HG02885 (cell line): ENCODE measurements at regions not wholly inside any gene's neighbourhood (a gene's known extent, or its start where the extent isn't known, plus 50 kb on each side); places are given as distances from the start of the nearest gene placed in this dataset.

Experiments
- ATAC-seq: cut with Tn5 transposase; IDR thresholded peaks from one replicate; pipeline ENCODE4 v1.9.1; 2021; ENCODE audit warnings: mild to moderate bottlenecking; ENCODE audit not compliant: unreplicated experiment, poor library complexity

GRCh38 chr13:40259899-40260298 is 406.5 kb downstream of the FOXO1 start:
- no peak for ATAC-seq

GRCh38 chr13:40261336-40261735 is 405.1 kb downstream of the FOXO1 start:
- ATAC-seq, result no peak

GRCh38 chr13:40261947-40262346 is 404.5 kb downstream of the FOXO1 start:
- ATAC-seq, result no peak

GRCh38 chr13:40269086-40269485 is 397.4 kb downstream of the FOXO1 start:
- ATAC-seq, result no peak

- ATAC-seq, result no peak
Measured at GRCh38 chr13:40270726-40271125, 395.7 kb downstream of the FOXO1 start.

GRCh38 chr13:40271271-40271885 is 395.1 kb downstream of the FOXO1 start:
- no peak for ATAC-seq

- no peak for ATAC-seq
Measured at GRCh38 chr13:40271931-40272775, 394.3 kb downstream of the FOXO1 start.

- no peak for ATAC-seq
Measured at GRCh38 chr13:40272776-40273139, 393.7 kb downstream of the FOXO1 start.

- ATAC-seq, result no peak
Measured at GRCh38 chr13:40273253-40274025, 393.0 kb downstream of the FOXO1 start.

GRCh38 chr13:40274103-40274502 is 392.3 kb downstream of the FOXO1 start:
- no peak for ATAC-seq

GRCh38 chr13:40275155-40275554 is 391.3 kb downstream of the FOXO1 start:
- ATAC-seq, result no peak

- ATAC-seq, result no peak
Measured at GRCh38 chr13:40275636-40276035, 390.8 kb downstream of the FOXO1 start.

- no peak for ATAC-seq
Measured at GRCh38 chr13:40283666-40284065, 382.8 kb downstream of the FOXO1 start.

- ATAC-seq, result no peak
Measured at GRCh38 chr13:40285634-40286033, 380.8 kb downstream of the FOXO1 start.

- no peak for ATAC-seq
Measured at GRCh38 chr13:40287428-40287827, 379.0 kb downstream of the FOXO1 start.

GRCh38 chr13:40288259-40288658 is 378.2 kb downstream of the FOXO1 start:
- ATAC-seq, result no peak

- ATAC-seq, result no peak
Measured at GRCh38 chr13:40290758-40291157, 375.7 kb downstream of the FOXO1 start.

- no peak for ATAC-seq
Measured at GRCh38 chr13:40292108-40292507, 374.3 kb downstream of the FOXO1 start.

GRCh38 chr13:40292536-40292935 is 373.9 kb downstream of the FOXO1 start:
- ATAC-seq, result no peak

- ATAC-seq, result no peak
Measured at GRCh38 chr13:40302351-40302750, 364.1 kb downstream of the FOXO1 start.

- ATAC-seq, result no peak
Measured at GRCh38 chr13:40304391-40304790, 362.1 kb downstream of the FOXO1 start.
